ENCODE measurements at regions not wholly inside any gene's neighbourhood (a gene's known extent, or its start where the extent isn't known, plus 50 kb on each side); places are given as distances from the start of the nearest gene placed in this dataset.

- no TSS peak for BruUV-seq (replicated peaks)
- H3K79me2 ChIP-seq (ENCODE audit: insufficient read depth, low read depth, low read length) = no peaks in the 10 kb centered on the region
Measured at GRCh38 chr4:157443537-157443936, 223.0 kb downstream of the GRIA2 start.

GRCh38 chr4:157425897-157426296 is 205.4 kb downstream of the GRIA2 start:
- BruUV-seq (replicated peaks) = no TSS peak
- DNase-seq (ENCODE audit: low spot score) = no peak

More at GRCh38 chr4:157443537-157443936, 223.0 kb downstream of the GRIA2 start:
- Histone ChIP-seq H3K4me3 (ENCODE audit: low read depth, low read length, poor library complexity, severe bottlenecking) (no peak overlapping the region), H3K9me3 (ENCODE audit: low read length) (no peaks in the 10 kb centered on the region), H3K4me2 (ENCODE audit: low read length) (no peak overlapping the region), H3K4me1 (ENCODE audit: insufficient read depth, low read length, poor library complexity, severe bottlenecking) (no peaks in the 10 kb centered on the region), H2AFZ (ENCODE audit: low read length) (no peak overlapping the region), H3K36me3 (ENCODE audit: insufficient read depth, low read length) (no peaks in the 10 kb centered on the region), H4K20me1 (ENCODE audit: insufficient read depth, low read length) (no peaks in the 10 kb centered on the region), H3K27ac (ENCODE audit: low read depth, low read length, poor library complexity, severe bottlenecking) (no peak overlapping the region), H3K9me2 (ENCODE audit: insufficient read depth, low read length) (no peaks in the 10 kb centered on the region)
- no peak for DNase-seq (ENCODE audit: low spot score)
- intact Hi-C loops (cut with micrococcal nuclease; ENCODE audit: unreplicated experiment) = no loop called here
- CTCF ChIA-PET (ENCODE audit: unreplicated experiment) = no interaction called here
- TF ChIP-seq CTCF (conservative IDR thresholded peaks at IDR 0.05; ENCODE audit: low read length) (no peak), EZH2phosphoT487 (IDR thresholded peaks at IDR 0.05; ENCODE audit: borderline replicate concordance, low read depth, low read length) (no peak)
- POLR2A ChIA-PET = no interaction called here

More at GRCh38 chr4:157425897-157426296, 205.4 kb downstream of the GRIA2 start:
- no peaks in the 10 kb centered on the region for H4K20me1 ChIP-seq (ENCODE audit: insufficient read depth, low read length)
- intact Hi-C loops (cut with micrococcal nuclease; ENCODE audit: unreplicated experiment) = no loop called here
- POLR2A ChIA-PET = no interaction called here
- no peaks in the 10 kb centered on the region for H3K36me3 ChIP-seq (ENCODE audit: insufficient read depth, low read length)
- H3K4me1 ChIP-seq (ENCODE audit: insufficient read depth, low read length, poor library complexity, severe bottlenecking) = no peaks in the 10 kb centered on the region
- H2AFZ ChIP-seq (ENCODE audit: low read length) = no peak overlapping the region
- CTCF ChIA-PET (ENCODE audit: unreplicated experiment) = no interaction called here
- no peak overlapping the region for H3K4me3 ChIP-seq (ENCODE audit: low read depth, low read length, poor library complexity, severe bottlenecking)
- H3K9me2 ChIP-seq (ENCODE audit: insufficient read depth, low read length) = no peaks in the 10 kb centered on the region
- H3K27ac ChIP-seq (ENCODE audit: low read depth, low read length, poor library complexity, severe bottlenecking) = no peak overlapping the region
- H3K79me2 ChIP-seq (ENCODE audit: insufficient read depth, low read depth, low read length) = no peaks in the 10 kb centered on the region
- no peaks in the 10 kb centered on the region for H3K9me3 ChIP-seq (ENCODE audit: low read length)
- H3K4me2 ChIP-seq (ENCODE audit: low read length) = no peak overlapping the region
- TF ChIP-seq CTCF (conservative IDR thresholded peaks at IDR 0.05; ENCODE audit: low read length) (no peak), EZH2phosphoT487 (IDR thresholded peaks at IDR 0.05; ENCODE audit: borderline replicate concordance, low read depth, low read length) (no peak)
